OCI-LY1 (cell line): ENCODE measurements at regions not wholly inside any gene's neighbourhood (a gene's known extent, or its start where the extent isn't known, plus 50 kb on each side); places are given as distances from the start of the nearest gene placed in this dataset.

Source experiments
- CTCF ChIP-seq: fragments of 200-600 bp; sonication (generic), shearing (Covaris generic); IDR thresholded peaks from 2 replicates; pipeline ENCODE4 v1.5.1; 2017; ENCODE audit warnings: mild to moderate bottlenecking, antibody characterized with exemption, low read length, moderate library complexity, mixed read lengths
- EZH2 ChIP-seq: fragments of 200-600 bp; sonication (generic), shearing (Covaris generic); IDR thresholded peaks from 2 replicates; pipeline ENCODE4 v1.8.0; 2017; ENCODE audit warnings: borderline replicate concordance, mixed run types, mild to moderate bottlenecking, antibody characterized with exemption, low read length, moderate library complexity, mixed read lengths

- TF ChIP-seq CTCF: no peak
- no peak for TF ChIP-seq EZH2
Measured at GRCh38 chr5:41650131-41650530, 139.7 kb upstream of the PLCXD3 start.
